ENCODE measurements at regions not wholly inside any gene's neighbourhood (a gene's known extent, or its start where the extent isn't known, plus 50 kb on each side); places are given as distances from the start of the nearest gene placed in this dataset.

DNA sequence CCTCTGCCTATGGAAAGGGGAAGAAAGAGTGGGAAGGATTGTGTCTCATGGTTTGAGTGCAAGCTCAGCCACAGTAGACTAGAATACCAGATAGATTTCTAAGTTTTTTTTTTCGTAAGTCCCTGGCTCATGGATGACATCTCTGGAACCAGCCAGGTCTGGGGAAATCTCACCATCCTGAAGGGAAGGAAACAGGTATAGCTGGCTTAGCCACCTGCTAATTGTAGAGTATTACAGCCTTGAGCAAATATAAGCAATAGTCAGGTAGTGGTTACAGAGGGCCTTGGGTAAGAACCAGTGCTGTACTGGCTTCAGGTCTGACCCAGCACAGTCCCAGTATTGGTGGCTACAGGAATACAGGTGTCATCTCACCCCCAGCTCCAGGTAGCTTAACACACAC lies 500.9 kb upstream of the PRMT6 start:
- H3K4me3 ChIP-seq (ENCODE audit: low read depth, low read length) = no peak overlapping the region
- TF ChIP-seq, protein P1, sequence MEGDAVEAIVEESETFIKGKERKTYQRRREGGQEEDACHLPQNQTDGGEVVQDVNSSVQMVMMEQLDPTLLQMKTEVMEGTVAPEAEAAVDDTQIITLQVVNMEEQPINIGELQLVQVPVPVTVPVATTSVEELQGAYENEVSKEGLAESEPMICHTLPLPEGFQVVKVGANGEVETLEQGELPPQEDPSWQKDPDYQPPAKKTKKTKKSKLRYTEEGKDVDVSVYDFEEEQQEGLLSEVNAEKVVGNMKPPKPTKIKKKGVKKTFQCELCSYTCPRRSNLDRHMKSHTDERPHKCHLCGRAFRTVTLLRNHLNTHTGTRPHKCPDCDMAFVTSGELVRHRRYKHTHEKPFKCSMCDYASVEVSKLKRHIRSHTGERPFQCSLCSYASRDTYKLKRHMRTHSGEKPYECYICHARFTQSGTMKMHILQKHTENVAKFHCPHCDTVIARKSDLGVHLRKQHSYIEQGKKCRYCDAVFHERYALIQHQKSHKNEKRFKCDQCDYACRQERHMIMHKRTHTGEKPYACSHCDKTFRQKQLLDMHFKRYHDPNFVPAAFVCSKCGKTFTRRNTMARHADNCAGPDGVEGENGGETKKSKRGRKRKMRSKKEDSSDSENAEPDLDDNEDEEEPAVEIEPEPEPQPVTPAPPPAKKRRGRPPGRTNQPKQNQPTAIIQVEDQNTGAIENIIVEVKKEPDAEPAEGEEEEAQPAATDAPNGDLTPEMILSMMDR (conservative IDR thresholded peaks at IDR 0.05; ENCODE audit: low read depth, low read length) = no peak
- DNase-seq (ENCODE audit: low read depth) = no peak

GRCh38 chr1:106564192-106564591 lies 492.3 kb upstream of the PRMT6 start:
- DNase-seq (ENCODE audit: low read depth) = no peak
- TF ChIP-seq, protein P1 (conservative IDR thresholded peaks at IDR 0.05; ENCODE audit: low read depth, low read length) = no peak
- no peak overlapping the region for H3K4me3 ChIP-seq (ENCODE audit: low read depth, low read length)

DNA sequence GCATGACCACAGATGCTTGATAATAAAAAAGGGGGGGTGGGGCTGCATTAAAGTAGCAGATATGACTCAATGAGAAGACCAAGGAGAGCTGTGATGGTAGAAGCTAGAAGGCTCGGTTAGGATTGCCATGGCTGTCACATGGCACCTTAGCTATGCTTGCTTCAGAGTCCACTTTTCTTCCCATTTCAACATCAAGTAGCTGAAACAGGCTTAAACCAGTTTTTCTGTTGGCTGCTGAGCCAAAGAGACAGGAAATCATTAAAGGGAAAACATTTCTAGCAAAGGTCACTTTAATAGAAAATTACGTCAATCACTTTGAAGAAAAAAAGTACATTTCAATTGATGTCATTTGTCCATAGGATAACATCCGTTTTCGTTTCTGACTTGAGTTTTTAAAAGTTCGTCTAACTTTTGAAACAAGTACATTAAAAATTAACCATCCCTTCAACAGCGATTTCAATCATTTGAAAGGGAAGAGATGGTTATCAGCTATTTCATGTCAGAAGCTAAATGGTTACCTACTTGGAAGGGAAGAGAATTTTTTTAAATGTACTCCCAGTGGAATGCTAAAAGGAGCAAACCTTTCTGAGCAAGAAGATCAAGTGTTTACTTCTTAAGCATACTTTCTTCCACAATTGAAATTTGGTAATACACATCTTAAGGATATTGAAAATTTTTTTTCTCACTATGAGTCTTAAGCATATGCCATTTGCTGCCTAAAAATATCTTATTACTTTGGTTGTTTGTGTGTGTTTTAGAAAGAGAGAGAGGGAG lies 488.1 kb upstream of the PRMT6 start:
- H3K4me3 ChIP-seq (ENCODE audit: low read depth, low read length) = no peak overlapping the region
- TF ChIP-seq, protein P1 (conservative IDR thresholded peaks at IDR 0.05; ENCODE audit: low read depth, low read length) = no peak
- DNase-seq (ENCODE audit: low read depth) = no peak

DNA sequence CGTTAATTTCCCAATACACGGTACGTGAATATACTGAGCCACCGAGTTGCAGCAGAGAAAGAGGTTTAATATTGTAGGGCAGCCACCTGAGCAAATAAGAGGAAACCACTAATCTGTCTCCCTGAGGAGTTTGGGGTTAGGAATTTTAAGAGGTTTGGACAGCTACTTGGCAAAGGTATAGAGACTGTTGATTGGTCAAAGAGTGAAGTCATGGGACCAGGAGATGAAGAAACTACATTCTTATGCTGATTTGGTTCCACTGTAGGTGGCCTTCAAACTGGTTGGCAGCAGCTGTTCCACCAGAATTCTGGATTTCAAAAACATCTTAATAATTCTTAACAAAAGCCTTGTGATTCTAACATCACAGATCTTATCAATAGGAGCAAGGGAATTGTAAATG lies 485.4 kb upstream of the PRMT6 start:
- no peak overlapping the region for H3K4me3 ChIP-seq (ENCODE audit: low read depth, low read length)
- no peak for DNase-seq (ENCODE audit: low read depth)
- TF ChIP-seq, protein P1 (conservative IDR thresholded peaks at IDR 0.05; ENCODE audit: low read depth, low read length) = no peak

DNA sequence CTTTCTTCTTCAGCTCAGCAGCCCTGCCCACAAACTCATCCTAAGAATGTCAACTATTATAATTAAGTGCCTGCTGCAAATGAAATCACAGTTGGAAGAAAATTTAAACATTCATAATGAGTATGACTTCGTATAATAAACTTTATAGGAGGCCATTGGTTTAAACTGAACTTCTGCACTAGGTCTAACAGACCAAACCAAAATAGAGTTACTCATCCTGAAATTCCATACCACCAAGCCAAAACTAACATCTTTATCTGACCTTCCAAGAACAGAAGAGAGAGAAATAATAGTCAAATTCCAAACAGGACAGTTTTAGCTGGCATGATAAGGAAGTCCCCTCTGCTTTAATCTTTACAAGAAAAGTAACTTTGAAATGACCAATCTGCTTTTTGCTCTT lies 472.4 kb upstream of the PRMT6 start:
- DNase-seq (ENCODE audit: low read depth) = no peak
- TF ChIP-seq, protein P1 (conservative IDR thresholded peaks at IDR 0.05; ENCODE audit: low read depth, low read length) = no peak
- no peak overlapping the region for H3K4me3 ChIP-seq (ENCODE audit: low read depth, low read length)

DNA sequence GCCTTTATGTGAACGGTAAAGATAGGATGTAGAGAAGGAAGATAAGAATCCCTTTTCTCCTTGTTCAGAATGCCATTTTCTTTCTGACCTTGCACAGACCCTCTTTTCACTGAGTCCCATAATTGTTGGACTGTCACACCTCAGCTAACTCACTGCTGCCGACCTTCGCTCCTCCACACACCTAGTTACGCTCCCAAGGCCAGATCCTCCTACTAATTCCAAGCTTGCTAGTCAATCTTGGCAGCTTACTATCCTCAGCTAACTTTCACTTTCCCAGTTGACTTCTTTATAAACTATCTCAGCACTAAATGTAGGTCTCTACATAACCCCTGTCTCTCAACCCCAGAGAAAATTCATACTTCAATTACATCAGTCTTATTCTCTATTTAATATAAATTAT lies 471.8 kb upstream of the PRMT6 start:
- H3K4me3 ChIP-seq (ENCODE audit: low read depth, low read length) = no peak overlapping the region
- TF ChIP-seq, protein P1 (conservative IDR thresholded peaks at IDR 0.05; ENCODE audit: low read depth, low read length) = no peak
- no peak for DNase-seq (ENCODE audit: low read depth)

DNA sequence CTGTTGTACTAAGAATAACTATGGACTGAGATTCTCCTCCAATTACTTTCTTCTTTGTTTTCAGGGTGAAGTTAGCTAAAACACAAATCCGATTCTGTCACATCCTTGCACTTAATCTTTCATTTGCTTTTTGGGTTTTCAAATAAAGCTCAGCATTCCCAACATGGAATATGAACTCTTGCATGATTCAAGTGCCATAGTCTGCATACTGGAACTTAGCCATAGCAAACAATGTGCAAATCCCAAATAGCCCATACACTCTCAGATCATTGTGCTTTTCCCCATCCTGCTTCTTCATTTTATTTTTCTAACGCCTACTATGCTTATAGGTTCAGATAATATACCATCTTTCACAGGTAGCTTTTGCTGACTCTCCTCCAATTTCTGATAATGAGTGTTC lies 455.8 kb upstream of the PRMT6 start:
- no peak for DNase-seq (ENCODE audit: low read depth)

More for the DNA sequence above, 455.8 kb upstream of the PRMT6 start:
- H3K4me3 ChIP-seq (ENCODE audit: low read depth, low read length) = no peak overlapping the region
- TF ChIP-seq, protein P1 (conservative IDR thresholded peaks at IDR 0.05; ENCODE audit: low read depth, low read length) = no peak
